Muscle of leg (tissue), 3 donors: ENCODE measurements at regions not wholly inside any gene's neighbourhood (a gene's known extent, or its start where the extent isn't known, plus 50 kb on each side); places are given as distances from the start of the nearest gene placed in this dataset.

Source experiments
- DNase-seq: peaks from one replicate; pipeline ENCODE4 v3.0.0; 2013
- H3K27ac ChIP-seq: one replicate; pipeline ENCODE4 v1.5.1; 2013; ENCODE audit warnings: mild to moderate bottlenecking, low read length, control low read depth
- H3K27me3 ChIP-seq: one replicate; pipeline ENCODE4 v1.6.1; 2013; ENCODE audit warnings: low read length; ENCODE audit not compliant: control insufficient read depth, insufficient read depth
- H3K36me3 ChIP-seq: one replicate; pipeline ENCODE4 v1.6.1; 2013; ENCODE audit warnings: low read length; ENCODE audit not compliant: control insufficient read depth, insufficient read depth
- H3K4me1 ChIP-seq: one replicate; pipeline ENCODE4 v1.6.1; 2013; ENCODE audit warnings: low read length; ENCODE audit not compliant: control insufficient read depth, insufficient read depth
- H3K4me3 ChIP-seq: one replicate; pipeline ENCODE4 v1.5.1; 2013; ENCODE audit warnings: low read length, control low read depth
- H3K9me3 ChIP-seq: replicated peaks from 2 replicates; pipeline ENCODE4 v1.6.1; 2013; ENCODE audit warnings: low read depth, low read length; ENCODE audit not compliant: control insufficient read depth
- WGBS: methylation state at CpG from one replicate; pipeline ENCODE4 v1.1.5; 2013; ENCODE audit warnings: missing lambda C conversion rate; ENCODE audit not compliant: insufficient coverage; 5-methylcytosine and 5-hydroxymethylcytosine counted together

GRCh38 chr2:34306745-34307144 is 707.6 kb upstream of the FAM98A start:
- Histone ChIP-seq H3K27me3 (no peaks in the 10 kb centered on the region), H3K27ac (no peak overlapping the region), H3K4me3 (no peak overlapping the region), H3K4me1 (no peaks in the 10 kb centered on the region), H3K9me3 (no peaks in the 10 kb centered on the region), H3K36me3 (no peaks in the 10 kb centered on the region)
- no peak for DNase-seq

DNA sequence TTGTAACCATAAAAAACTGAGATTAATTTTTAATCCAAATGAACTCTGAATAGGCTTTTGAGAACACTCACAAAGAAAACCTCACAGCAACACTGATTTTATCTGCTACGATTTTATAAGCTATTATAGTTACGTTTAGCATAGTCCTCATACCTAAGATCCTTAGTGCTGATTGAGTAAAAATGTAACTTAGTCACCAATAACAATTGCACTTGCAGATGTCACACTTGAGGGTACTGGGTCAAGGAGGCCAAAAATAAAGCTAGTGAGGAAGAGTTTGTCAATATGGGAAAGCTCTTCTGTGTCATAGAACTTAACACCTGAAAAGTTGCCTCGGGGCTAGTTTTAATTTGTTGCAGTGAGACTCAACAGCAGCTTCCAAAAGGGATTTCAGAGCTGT is 706.5 kb upstream of the FAM98A start:
- Histone ChIP-seq H3K4me1 (no peaks in the 10 kb centered on the region), H3K9me3 (no peaks in the 10 kb centered on the region), H3K27ac (no peak overlapping the region), H3K4me3 (no peak overlapping the region), H3K27me3 (no peaks in the 10 kb centered on the region), H3K36me3 (no peaks in the 10 kb centered on the region)
- DNase-seq: no peak
- WGBS: 73% methylated on average over 1 of the region's 3 CpGs

DNA sequence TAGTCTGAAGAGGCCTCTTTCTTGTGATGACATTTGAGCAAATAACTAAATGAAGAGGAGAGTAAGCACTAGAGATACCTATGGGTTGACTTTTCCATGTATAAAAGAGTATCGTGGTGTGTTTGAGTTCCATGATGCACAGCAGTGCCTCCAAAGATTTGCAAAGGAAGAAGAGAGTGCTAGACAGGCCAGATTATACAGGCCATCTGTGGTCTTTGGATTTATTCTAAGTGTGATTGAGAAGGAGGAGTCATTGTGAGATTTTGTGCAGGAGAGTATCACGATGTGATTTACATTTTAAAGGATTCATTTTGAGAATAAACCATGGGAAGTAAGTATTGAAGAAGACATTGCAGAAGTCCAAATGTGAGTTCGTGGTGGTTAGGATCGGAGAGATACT is 695.9 kb upstream of the FAM98A start:
- no peak overlapping the region for H3K4me3 ChIP-seq
- 100% methylated on average over 2 of the region's 4 CpGs for WGBS
- no peaks in the 10 kb centered on the region for H3K9me3 ChIP-seq
- no peaks in the 10 kb centered on the region for H3K4me1 ChIP-seq
- H3K36me3 ChIP-seq: no peaks in the 10 kb centered on the region
- DNase-seq: no peak
- H3K27ac ChIP-seq: no peak overlapping the region
- no peaks in the 10 kb centered on the region for H3K27me3 ChIP-seq

DNA sequence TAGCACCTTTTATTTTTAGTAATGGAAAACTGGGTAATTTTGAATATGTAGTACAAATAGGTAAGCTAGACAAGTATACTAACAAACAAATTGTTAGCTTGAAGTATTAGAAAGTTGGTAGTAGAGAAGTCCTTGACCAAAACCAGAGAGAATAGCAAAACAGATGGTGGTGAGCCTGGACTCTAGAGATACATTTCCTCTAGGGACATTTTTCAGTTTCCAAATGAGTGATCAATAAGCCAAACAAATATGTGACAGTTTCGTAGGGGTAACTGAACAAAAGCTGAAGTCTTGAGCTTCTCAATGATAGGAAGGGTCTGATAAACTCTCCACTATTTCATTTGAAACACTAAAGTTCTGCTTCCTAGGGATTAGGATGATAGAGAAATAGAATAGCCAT is 692.0 kb upstream of the FAM98A start:
- Histone ChIP-seq H3K36me3 (no peaks in the 10 kb centered on the region), H3K27ac (no peak overlapping the region), H3K4me1 (no peaks in the 10 kb centered on the region), H3K9me3 (no peaks in the 10 kb centered on the region), H3K27me3 (no peaks in the 10 kb centered on the region), H3K4me3 (no peak overlapping the region)
- DNase-seq: no peak
- no CpG with 5 or more reads among the region's 1 CpG for WGBS

DNA sequence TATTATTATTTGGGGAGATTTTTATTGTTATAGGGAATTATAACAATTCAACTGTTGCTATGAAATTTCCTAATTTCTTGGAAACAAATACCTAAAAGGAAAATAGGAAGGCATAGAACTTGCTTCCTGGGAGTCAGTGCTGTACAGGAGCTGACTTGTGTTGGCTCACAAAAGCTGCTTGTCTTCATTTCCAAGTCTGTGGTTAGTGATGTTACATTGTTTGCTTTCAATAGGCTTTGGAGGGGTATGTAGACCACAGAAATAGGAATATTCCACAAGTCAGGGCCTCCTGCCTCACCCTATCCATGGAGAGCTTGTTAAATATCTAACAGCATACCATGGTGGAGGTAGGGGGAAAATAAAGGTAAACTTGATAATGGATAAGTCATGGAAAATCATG is 688.9 kb upstream of the FAM98A start:
- Histone ChIP-seq H3K4me1 (no peaks in the 10 kb centered on the region), H3K27ac (no peak overlapping the region), H3K27me3 (no peaks in the 10 kb centered on the region), H3K4me3 (no peak overlapping the region), H3K36me3 (no peaks in the 10 kb centered on the region), H3K9me3 (no peaks in the 10 kb centered on the region)
- DNase-seq: no peak

GRCh38 chr2:34280606-34281005 is 681.5 kb upstream of the FAM98A start:
- Histone ChIP-seq H3K9me3 (no peaks in the 10 kb centered on the region), H3K27me3 (no peaks in the 10 kb centered on the region), H3K27ac (no peak overlapping the region), H3K4me3 (no peak overlapping the region), H3K36me3 (no peaks in the 10 kb centered on the region), H3K4me1 (no peaks in the 10 kb centered on the region)
- no CpG with 5 or more reads among the region's 1 CpG for WGBS
- no peak for DNase-seq

- H3K27ac ChIP-seq: no peak overlapping the region
- H3K4me3 ChIP-seq: no peak overlapping the region
- H3K9me3 ChIP-seq: no peaks in the 10 kb centered on the region
- H3K4me1 ChIP-seq: no peaks in the 10 kb centered on the region
- 94% methylated on average over 5 of the region's 9 CpGs for WGBS
- no peak for DNase-seq
- no peaks in the 10 kb centered on the region for H3K36me3 ChIP-seq
- no peaks in the 10 kb centered on the region for H3K27me3 ChIP-seq
These were observed 668.0 kb upstream of the FAM98A start for GRCh38 chr2:34266908-34267697.

DNA sequence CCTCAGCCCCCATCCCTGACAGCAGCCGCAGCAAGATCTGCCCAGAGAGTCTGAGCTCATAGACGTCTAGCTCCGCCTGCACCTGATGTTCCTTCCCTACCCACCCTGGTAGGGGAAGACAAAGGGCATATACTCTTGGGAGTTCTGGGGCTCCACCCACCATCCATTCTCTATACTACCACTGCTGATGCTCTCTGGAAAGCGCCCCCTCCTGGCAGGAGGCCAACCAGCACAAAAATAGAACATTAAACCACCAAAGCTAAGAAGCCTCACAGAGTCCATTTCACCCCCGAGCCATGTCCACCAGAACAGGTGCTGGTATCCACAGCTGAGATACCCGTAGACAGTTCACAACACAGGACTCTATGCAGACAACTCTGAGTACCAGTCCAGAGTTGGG is 662.6 kb upstream of the FAM98A start:
- no peaks in the 10 kb centered on the region for H3K27me3 ChIP-seq
- H3K4me1 ChIP-seq: no peaks in the 10 kb centered on the region
- H3K4me3 ChIP-seq: no peak overlapping the region
- no peaks in the 10 kb centered on the region for H3K9me3 ChIP-seq
- DNase-seq: no peak
- no peaks in the 10 kb centered on the region for H3K36me3 ChIP-seq
- H3K27ac ChIP-seq: no peak overlapping the region
- WGBS: 72% methylated on average over 2 of the region's 6 CpGs

GRCh38 chr2:34254272-34254878 is 655.3 kb upstream of the FAM98A start:
- Histone ChIP-seq H3K36me3 (no peaks in the 10 kb centered on the region), H3K4me3 (no peak overlapping the region), H3K4me1 (no peaks in the 10 kb centered on the region), H3K27me3 (no peaks in the 10 kb centered on the region), H3K9me3 (no peaks in the 10 kb centered on the region), H3K27ac (no peak overlapping the region)
- no peak for DNase-seq
- WGBS: no CpG with 5 or more reads among the region's 2 CpGs

- H3K27ac ChIP-seq: no peak overlapping the region
- WGBS: 36% methylated on average over 1 of the region's 3 CpGs
- H3K4me1 ChIP-seq: no peaks in the 10 kb centered on the region
- no peak overlapping the region for H3K4me3 ChIP-seq
- no peaks in the 10 kb centered on the region for H3K9me3 ChIP-seq
- DNase-seq: no peak
- no peaks in the 10 kb centered on the region for H3K36me3 ChIP-seq
- no peaks in the 10 kb centered on the region for H3K27me3 ChIP-seq
These were observed 653.0 kb upstream of the FAM98A start for GRCh38 chr2:34252111-34252510.

GRCh38 chr2:34251578-34251977 is 652.5 kb upstream of the FAM98A start:
- no peak overlapping the region for H3K4me3 ChIP-seq
- no peak for DNase-seq
- H3K9me3 ChIP-seq: no peaks in the 10 kb centered on the region
- no peak overlapping the region for H3K27ac ChIP-seq
- H3K4me1 ChIP-seq: no peaks in the 10 kb centered on the region
- no peaks in the 10 kb centered on the region for H3K27me3 ChIP-seq
- H3K36me3 ChIP-seq: no peaks in the 10 kb centered on the region
